Testis (tissue), 2 donors: ENCODE measurements at regions not wholly inside any gene's neighbourhood (a gene's known extent, or its start where the extent isn't known, plus 50 kb on each side); places are given as distances from the start of the nearest gene placed in this dataset.

ENCODE experiments used
- CTCF ChIP-seq, 3 experiments: fragments of 450-650 bp in 2 of 3; fragments of 200-600 bp in 1 of 3; sonication (generic) in 1 of 3; IDR thresholded peaks; one replicate each; pipeline ENCODE4 v1.5.1; 2016 to 2019; ENCODE audit warnings: antibody characterized with exemption in 3 of 3, mild to moderate bottlenecking in 2 of 3, moderate library complexity in 1 of 3
- POLR2A ChIP-seq: fragments of 450-650 bp; IDR thresholded peaks from one replicate; pipeline ENCODE4 v1.6.1; 2017; ENCODE audit warnings: antibody characterized with exemption, mild to moderate bottlenecking, moderate library complexity

GRCh38 chr2:122391726-122392125 is 636.3 kb downstream of the TSN start:
- TF ChIP-seq POLR2A (no peak), CTCF (IDR thresholded peaks at IDR 0.05) (no peak)
